GM12891 (cell line): ENCODE measurements at regions not wholly inside any gene's neighbourhood (a gene's known extent, or its start where the extent isn't known, plus 50 kb on each side); places are given as distances from the start of the nearest gene placed in this dataset.

Experiments used
- PAX5 ChIP-seq: IDR thresholded peaks from 2 replicates; pipeline ENCODE4 v1.6.1; 2011; ENCODE audit warnings: low read length, moderate library complexity, mild to moderate bottlenecking; ENCODE audit not compliant: insufficient read depth, severe bottlenecking
- POLR2A ChIP-seq: IDR thresholded peaks from 2 replicates; pipeline ENCODE4 v1.6.1; 2011; ENCODE audit warnings: low read depth, low read length, control low read depth
- POLR2AphosphoS5 ChIP-seq: IDR thresholded peaks from 2 replicates; pipeline ENCODE4 v1.6.1; 2011; ENCODE audit warnings: low read depth, low read length, control low read depth
- SPI1 ChIP-seq: IDR thresholded peaks from 2 replicates; pipeline ENCODE4 v1.6.1; 2011; ENCODE audit warnings: low read depth, low read length, control low read depth
- TAF1 ChIP-seq: IDR thresholded peaks from 2 replicates; pipeline ENCODE4 v1.6.1; 2011; ENCODE audit warnings: low read depth, low read length, control low read depth

- TF ChIP-seq TAF1 = no peak
- TF ChIP-seq POLR2A = no peak
- no peak for TF ChIP-seq POLR2AphosphoS5
- TF ChIP-seq PAX5 = no peak
- no peak for TF ChIP-seq SPI1
These were observed 506.9 kb downstream of the LRRC70 start for GRCh38 chr5:63085561-63085960.
